ENCODE measurements at regions not wholly inside any gene's neighbourhood (a gene's known extent, or its start where the extent isn't known, plus 50 kb on each side); places are given as distances from the start of the nearest gene placed in this dataset.

- TF ChIP-seq EP300 (IDR thresholded peaks at IDR 0.05; ENCODE audit: borderline replicate concordance in 1 of 2, control insufficient read depth in 1 of 2, low read depth in 2 of 2, low read length in 2 of 2) (no peak), CTCF (IDR thresholded peaks at IDR 0.05 in 2 of 3, conservative IDR thresholded peaks at IDR 0.05 in 1 of 3; ENCODE audit: control insufficient read depth in 2 of 3, extremely low read depth in 1 of 3, insufficient read depth in 1 of 3, low read depth in 3 of 3, low read length in 3 of 3) (no peak)
These were observed 544.4 kb upstream of the TNP1 start for GRCh38 chr2:217404236-217404760.

Data from GM12878 (cell line).